IPS DF 4.7 (cell line): ENCODE measurements at regions not wholly inside any gene's neighbourhood (a gene's known extent, or its start where the extent isn't known, plus 50 kb on each side); places are given as distances from the start of the nearest gene placed in this dataset.
A peak's percentile ranks its signal among the peaks of the same experiment; 100 is the strongest.

Experiments
- DNase-seq: peaks from one replicate; pipeline ENCODE4 v3.0.0-alpha.2; 2013; ENCODE audit warnings: low spot score; ENCODE audit errors: extremely low read depth

GRCh38 chr11:114857281-114857680 is 179.0 kb downstream of the NXPE2 start:
- no peak for DNase-seq

- DNase-seq: no peak
Observed at GRCh38 chr11:114864896-114865295, 186.6 kb downstream of the NXPE2 start.

GRCh38 chr11:114876234-114876633 is 197.9 kb downstream of the NXPE2 start:
- DNase-seq: no peak

GRCh38 chr11:114877976-114878375 is 199.6 kb downstream of the NXPE2 start:
- DNase-seq: no peak

GRCh38 chr11:114880442-114880841 is 202.1 kb downstream of the NXPE2 start:
- no peak for DNase-seq

GRCh38 chr11:114883472-114883871 is 205.1 kb downstream of the NXPE2 start:
- no peak for DNase-seq

GRCh38 chr11:114886644-114887265 is 208.4 kb downstream of the NXPE2 start:
- no peak for DNase-seq

- DNase-seq: no peak
Observed at GRCh38 chr11:114889594-114890011, 211.3 kb downstream of the NXPE2 start.

GRCh38 chr11:114890038-114890437 is 211.7 kb downstream of the NXPE2 start:
- no peak for DNase-seq

- DNase-seq: no peak
Observed at GRCh38 chr11:114891911-114892310, 213.6 kb downstream of the NXPE2 start.

GRCh38 chr11:114892381-114893197 is 214.3 kb downstream of the NXPE2 start:
- peak; percentile 16 for DNase-seq

GRCh38 chr11:114893329-114893728 is 215.0 kb downstream of the NXPE2 start:
- no peak for DNase-seq

GRCh38 chr11:114896594-114896993 is 218.3 kb downstream of the NXPE2 start:
- no peak for DNase-seq

GRCh38 chr11:114909866-114910265 is 231.5 kb downstream of the NXPE2 start:
- peak; percentile 25 for DNase-seq

- no peak for DNase-seq
Observed at GRCh38 chr11:114912826-114913225, 234.5 kb downstream of the NXPE2 start.

GRCh38 chr11:114914231-114915005 is 236.1 kb downstream of the NXPE2 start:
- DNase-seq: no peak

- no peak for DNase-seq
Observed at GRCh38 chr11:114915871-114916805, 237.8 kb downstream of the NXPE2 start.

GRCh38 chr11:114918286-114918685 is 240.0 kb downstream of the NXPE2 start:
- DNase-seq: no peak

GRCh38 chr11:114921697-114922096 is 243.4 kb downstream of the NXPE2 start:
- DNase-seq: no peak

- DNase-seq: no peak
Observed at GRCh38 chr11:114924042-114924441, 245.7 kb downstream of the NXPE2 start.

- DNase-seq: no peak
Observed at GRCh38 chr11:114925591-114925990, 247.3 kb downstream of the NXPE2 start.
